ENCODE measurements at regions not wholly inside any gene's neighbourhood (a gene's known extent, or its start where the extent isn't known, plus 50 kb on each side); places are given as distances from the start of the nearest gene placed in this dataset.

DNA sequence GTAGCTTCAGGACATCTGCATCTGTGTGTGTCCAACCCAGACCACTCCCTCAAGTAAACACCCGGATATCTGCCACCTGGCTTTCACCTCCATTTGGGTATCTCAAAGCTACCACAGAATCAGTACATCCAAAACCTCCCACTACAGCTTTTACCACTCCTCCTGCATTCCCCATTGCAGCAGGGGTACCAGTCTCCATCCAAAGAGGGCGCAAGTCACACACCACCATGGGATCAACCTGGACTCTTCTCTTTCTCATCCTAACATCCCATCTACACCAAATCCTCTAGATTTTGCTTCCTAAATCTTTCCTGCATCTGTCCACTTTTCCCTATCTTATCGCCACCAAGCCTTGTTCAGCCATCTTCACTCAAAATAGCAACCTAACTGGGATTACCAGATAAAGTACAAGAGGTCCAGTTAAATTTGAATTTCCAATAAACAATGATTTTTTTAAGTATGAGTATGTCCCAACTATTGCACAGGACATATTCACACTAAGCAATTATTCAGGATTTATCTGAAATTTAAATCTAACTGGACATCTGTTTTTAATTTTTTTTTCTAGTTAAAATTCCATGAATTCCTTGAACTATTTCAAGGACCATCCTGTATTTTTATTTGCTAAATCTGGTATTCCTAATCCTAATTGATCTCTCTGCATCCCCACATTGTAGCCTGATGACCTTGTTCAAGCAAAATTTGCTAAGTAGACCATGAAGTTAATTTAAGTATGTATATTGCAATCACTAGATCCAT, 164.3 kb upstream of the MLN start:
- ChIA-PET CTCF (ENCODE audit: unreplicated experiment) (no interaction called here), POLR2A (no interaction called here)
- DNase-seq (ENCODE audit: low spot score) = no peak
- H3K27ac ChIP-seq (ENCODE audit: low read depth, low read length, poor library complexity, severe bottlenecking) = no peak overlapping the region
- TF ChIP-seq, protein P1, sequence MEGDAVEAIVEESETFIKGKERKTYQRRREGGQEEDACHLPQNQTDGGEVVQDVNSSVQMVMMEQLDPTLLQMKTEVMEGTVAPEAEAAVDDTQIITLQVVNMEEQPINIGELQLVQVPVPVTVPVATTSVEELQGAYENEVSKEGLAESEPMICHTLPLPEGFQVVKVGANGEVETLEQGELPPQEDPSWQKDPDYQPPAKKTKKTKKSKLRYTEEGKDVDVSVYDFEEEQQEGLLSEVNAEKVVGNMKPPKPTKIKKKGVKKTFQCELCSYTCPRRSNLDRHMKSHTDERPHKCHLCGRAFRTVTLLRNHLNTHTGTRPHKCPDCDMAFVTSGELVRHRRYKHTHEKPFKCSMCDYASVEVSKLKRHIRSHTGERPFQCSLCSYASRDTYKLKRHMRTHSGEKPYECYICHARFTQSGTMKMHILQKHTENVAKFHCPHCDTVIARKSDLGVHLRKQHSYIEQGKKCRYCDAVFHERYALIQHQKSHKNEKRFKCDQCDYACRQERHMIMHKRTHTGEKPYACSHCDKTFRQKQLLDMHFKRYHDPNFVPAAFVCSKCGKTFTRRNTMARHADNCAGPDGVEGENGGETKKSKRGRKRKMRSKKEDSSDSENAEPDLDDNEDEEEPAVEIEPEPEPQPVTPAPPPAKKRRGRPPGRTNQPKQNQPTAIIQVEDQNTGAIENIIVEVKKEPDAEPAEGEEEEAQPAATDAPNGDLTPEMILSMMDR (conservative IDR thresholded peaks at IDR 0.05; ENCODE audit: low read length) = peak; percentile 59
- TF ChIP-seq EZH2phosphoT487 (IDR thresholded peaks at IDR 0.05; ENCODE audit: borderline replicate concordance, low read depth, low read length) = no peak
- H3K79me2 ChIP-seq (ENCODE audit: insufficient read depth, low read depth, low read length) = no peaks in the 10 kb centered on the region
- no peak overlapping the region for H2AFZ ChIP-seq (ENCODE audit: low read length)
- intact Hi-C loops (cut with micrococcal nuclease; ENCODE audit: unreplicated experiment) = no loop called here
- H3K9me3 ChIP-seq (ENCODE audit: low read length) = 0 out of 2 replicates have a peak, but pooled peaks cover 7% of the 10 kb centered on the region
- H4K20me1 ChIP-seq (ENCODE audit: insufficient read depth, low read length) = no peaks in the 10 kb centered on the region
- no peaks in the 10 kb centered on the region for H3K9me2 ChIP-seq (ENCODE audit: insufficient read depth, low read length)
- no peak overlapping the region for H3K4me3 ChIP-seq (ENCODE audit: low read depth, low read length, poor library complexity, severe bottlenecking)
- BruUV-seq (replicated peaks) = no TSS peak
- H3K36me3 ChIP-seq (ENCODE audit: insufficient read depth, low read length) = no peaks in the 10 kb centered on the region
- no peak overlapping the region for H3K4me2 ChIP-seq (ENCODE audit: low read length)
- no peaks in the 10 kb centered on the region for H3K4me1 ChIP-seq (ENCODE audit: insufficient read depth, low read length, poor library complexity, severe bottlenecking)

DNA sequence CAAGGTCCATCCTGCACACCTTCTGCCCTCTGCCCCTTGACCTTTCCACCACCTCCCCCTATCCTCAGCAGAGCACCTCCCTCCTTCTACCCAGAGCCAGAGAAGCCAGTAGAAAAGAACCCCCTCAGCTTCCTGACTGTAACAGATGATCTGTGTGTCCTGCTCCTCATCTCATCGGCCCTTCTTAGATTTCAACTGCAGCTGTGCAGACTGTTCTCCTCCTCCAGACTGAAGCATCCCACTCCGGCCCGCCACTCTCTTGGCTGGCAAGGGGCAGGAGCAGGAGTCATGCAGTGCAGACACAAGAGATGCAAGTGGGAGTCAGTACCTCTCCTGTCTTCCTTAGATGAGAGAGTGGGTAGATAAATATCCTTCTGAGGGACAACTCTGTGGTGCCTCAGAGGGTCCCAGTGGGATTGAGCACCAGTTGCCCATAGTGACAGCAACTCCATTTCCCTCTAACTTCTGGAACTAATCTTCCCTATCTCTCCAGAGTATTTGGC, 163.5 kb upstream of the MLN start:
- CTCF ChIA-PET (ENCODE audit: unreplicated experiment) = no interaction called here
- Histone ChIP-seq H4K20me1 (ENCODE audit: insufficient read depth, low read length) (no peaks in the 10 kb centered on the region), H3K4me3 (ENCODE audit: low read depth, low read length, poor library complexity, severe bottlenecking) (no peak overlapping the region), H3K36me3 (ENCODE audit: insufficient read depth, low read length) (no peaks in the 10 kb centered on the region), H3K27ac (ENCODE audit: low read depth, low read length, poor library complexity, severe bottlenecking) (no peak overlapping the region), H3K9me2 (ENCODE audit: insufficient read depth, low read length) (no peaks in the 10 kb centered on the region), H3K9me3 (ENCODE audit: low read length) (0 out of 2 replicates have a peak, but pooled peaks cover 7% of the 10 kb centered on the region), H3K4me1 (ENCODE audit: insufficient read depth, low read length, poor library complexity, severe bottlenecking) (no peaks in the 10 kb centered on the region), H3K79me2 (ENCODE audit: insufficient read depth, low read depth, low read length) (no peaks in the 10 kb centered on the region), H3K4me2 (ENCODE audit: low read length) (no peak overlapping the region), H2AFZ (ENCODE audit: low read length) (no peak overlapping the region)
- no peak for DNase-seq (ENCODE audit: low spot score)
- intact Hi-C loops (cut with micrococcal nuclease; ENCODE audit: unreplicated experiment) = no loop called here
- TF ChIP-seq EZH2phosphoT487 (IDR thresholded peaks at IDR 0.05; ENCODE audit: borderline replicate concordance, low read depth, low read length) = no peak
- no TSS peak for BruUV-seq (replicated peaks)
- POLR2A ChIA-PET = no interaction called here

DNA sequence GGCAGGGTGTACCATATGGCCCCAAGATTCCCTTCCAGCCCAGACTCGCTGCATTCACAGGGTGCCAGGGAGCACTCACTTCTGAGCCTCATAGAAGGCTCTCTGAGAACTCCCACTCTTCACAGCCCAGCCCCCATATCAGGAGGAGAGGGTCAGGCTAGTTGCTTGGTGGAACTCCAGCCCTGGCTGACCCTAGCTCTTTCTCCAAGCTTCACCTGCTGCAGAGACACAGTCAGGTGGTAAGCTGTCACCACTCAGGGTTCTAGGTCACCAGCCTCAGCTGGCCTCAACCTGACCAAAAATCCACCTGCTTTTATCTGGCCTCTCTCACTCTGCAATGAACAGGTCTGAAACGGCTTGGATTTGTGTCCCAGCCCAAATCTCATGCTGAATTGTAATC, 162.7 kb upstream of the MLN start:
- Histone ChIP-seq H3K36me3 (ENCODE audit: insufficient read depth, low read length) (no peaks in the 10 kb centered on the region), H3K4me1 (ENCODE audit: insufficient read depth, low read length, poor library complexity, severe bottlenecking) (no peaks in the 10 kb centered on the region), H3K4me2 (ENCODE audit: low read length) (no peak overlapping the region), H4K20me1 (ENCODE audit: insufficient read depth, low read length) (no peaks in the 10 kb centered on the region), H3K27ac (ENCODE audit: low read depth, low read length, poor library complexity, severe bottlenecking) (no peak overlapping the region), H3K79me2 (ENCODE audit: insufficient read depth, low read depth, low read length) (no peaks in the 10 kb centered on the region), H3K9me3 (ENCODE audit: low read length) (0 out of 2 replicates have a peak, but pooled peaks cover under 1% of the 10 kb centered on the region), H3K4me3 (ENCODE audit: low read depth, low read length, poor library complexity, severe bottlenecking) (no peak overlapping the region), H2AFZ (ENCODE audit: low read length) (no peak overlapping the region), H3K9me2 (ENCODE audit: insufficient read depth, low read length) (no peaks in the 10 kb centered on the region)
- no peak for DNase-seq (ENCODE audit: low spot score)
- TF ChIP-seq EZH2phosphoT487 (IDR thresholded peaks at IDR 0.05; ENCODE audit: borderline replicate concordance, low read depth, low read length) = no peak
- TF ChIP-seq, protein P1 (conservative IDR thresholded peaks at IDR 0.05; ENCODE audit: low read length) = no peak
- POLR2A ChIA-PET = no interaction called here
- intact Hi-C loops (cut with micrococcal nuclease; ENCODE audit: unreplicated experiment) = no loop called here
- no TSS peak for BruUV-seq (replicated peaks)
- CTCF ChIA-PET (ENCODE audit: unreplicated experiment) = no interaction called here
